Osteocyte (in vitro differentiated cells): ENCODE measurements at regions not wholly inside any gene's neighbourhood (a gene's known extent, or its start where the extent isn't known, plus 50 kb on each side); places are given as distances from the start of the nearest gene placed in this dataset.

ENCODE experiments used
- DNase-seq: peaks from one replicate; pipeline ENCODE4 v3.0.0; 2021; ENCODE audit warnings: mixed read lengths; ENCODE audit not compliant: unreplicated experiment; ENCODE audit errors: extremely low spot score
- H3K27ac Mint-ChIP-seq: one replicate; pipeline ENCODE4 v1.8.0; 2021; ENCODE audit warnings: mild to moderate bottlenecking, mixed read lengths; ENCODE audit not compliant: unreplicated experiment
- H3K27me3 Mint-ChIP-seq: one replicate; pipeline ENCODE4 v1.8.0; 2021; ENCODE audit warnings: mixed read lengths; ENCODE audit not compliant: unreplicated experiment
- H3K36me3 Mint-ChIP-seq: one replicate; pipeline ENCODE4 v1.8.0; 2021; ENCODE audit warnings: mixed read lengths; ENCODE audit not compliant: unreplicated experiment
- H3K4me1 Mint-ChIP-seq: one replicate; pipeline ENCODE4 v1.8.0; 2021; ENCODE audit warnings: mixed read lengths; ENCODE audit not compliant: unreplicated experiment
- H3K4me3 Mint-ChIP-seq: one replicate; pipeline ENCODE4 v1.8.0; 2021; ENCODE audit warnings: mild to moderate bottlenecking, moderate library complexity, mixed read lengths; ENCODE audit not compliant: unreplicated experiment
- H3K9me3 Mint-ChIP-seq: one replicate; pipeline ENCODE4 v1.8.0; 2021; ENCODE audit warnings: mixed read lengths; ENCODE audit not compliant: unreplicated experiment
- TF ChIP-seq, protein P1 (sequence below): fragments of 200-600 bp; sonication (generic); IDR thresholded peaks from 2 replicates; pipeline ENCODE4 v1.5.0; 2021; ENCODE audit warnings: antibody characterized with exemption, mild to moderate bottlenecking, moderate library complexity

DNA sequence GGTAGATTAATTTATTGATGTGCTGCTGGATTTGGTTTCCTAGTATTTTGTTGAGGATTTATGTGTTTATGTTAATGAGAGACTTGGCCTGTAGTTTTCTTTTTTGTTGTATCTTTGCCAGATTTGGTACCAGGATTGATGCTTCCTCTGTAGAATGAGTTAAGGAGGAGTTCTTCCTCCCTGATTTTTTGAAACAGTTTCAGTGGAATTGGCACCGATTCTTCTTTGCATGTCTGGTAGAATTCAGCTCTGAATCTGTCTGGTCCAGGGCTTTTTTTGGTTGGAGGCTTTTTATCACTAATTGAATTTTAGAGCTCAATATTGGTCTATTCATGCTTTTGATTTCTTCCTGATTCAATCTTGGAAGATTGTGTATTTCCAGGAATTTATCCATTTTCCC is 174.0 kb upstream of the NDST4 start:
- no peaks in the 10 kb centered on the region for H3K9me3 Mint-ChIP-seq
- no peak overlapping the region for H3K27ac Mint-ChIP-seq
- DNase-seq, result no peak
- no peaks in the 10 kb centered on the region for H3K36me3 Mint-ChIP-seq
- no peaks in the 10 kb centered on the region for H3K27me3 Mint-ChIP-seq
- TF ChIP-seq, protein P1, sequence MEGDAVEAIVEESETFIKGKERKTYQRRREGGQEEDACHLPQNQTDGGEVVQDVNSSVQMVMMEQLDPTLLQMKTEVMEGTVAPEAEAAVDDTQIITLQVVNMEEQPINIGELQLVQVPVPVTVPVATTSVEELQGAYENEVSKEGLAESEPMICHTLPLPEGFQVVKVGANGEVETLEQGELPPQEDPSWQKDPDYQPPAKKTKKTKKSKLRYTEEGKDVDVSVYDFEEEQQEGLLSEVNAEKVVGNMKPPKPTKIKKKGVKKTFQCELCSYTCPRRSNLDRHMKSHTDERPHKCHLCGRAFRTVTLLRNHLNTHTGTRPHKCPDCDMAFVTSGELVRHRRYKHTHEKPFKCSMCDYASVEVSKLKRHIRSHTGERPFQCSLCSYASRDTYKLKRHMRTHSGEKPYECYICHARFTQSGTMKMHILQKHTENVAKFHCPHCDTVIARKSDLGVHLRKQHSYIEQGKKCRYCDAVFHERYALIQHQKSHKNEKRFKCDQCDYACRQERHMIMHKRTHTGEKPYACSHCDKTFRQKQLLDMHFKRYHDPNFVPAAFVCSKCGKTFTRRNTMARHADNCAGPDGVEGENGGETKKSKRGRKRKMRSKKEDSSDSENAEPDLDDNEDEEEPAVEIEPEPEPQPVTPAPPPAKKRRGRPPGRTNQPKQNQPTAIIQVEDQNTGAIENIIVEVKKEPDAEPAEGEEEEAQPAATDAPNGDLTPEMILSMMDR, result no peak
- H3K4me1 Mint-ChIP-seq, result no peaks in the 10 kb centered on the region
- H3K4me3 Mint-ChIP-seq, result no peak overlapping the region

GRCh38 chr4:115279330-115279729 is 165.9 kb upstream of the NDST4 start:
- Mint-ChIP-seq H3K27ac (no peak overlapping the region), H3K4me3 (no peak overlapping the region), H3K36me3 (no peaks in the 10 kb centered on the region), H3K27me3 (no peaks in the 10 kb centered on the region), H3K9me3 (peaks cover 4% of the 10 kb centered on the region), H3K4me1 (peaks cover 2% of the 10 kb centered on the region)
- TF ChIP-seq, protein P1, result no peak
- DNase-seq, result no peak

- TF ChIP-seq, protein P1, result no peak
- peaks cover 2% of the 10 kb centered on the region for H3K4me1 Mint-ChIP-seq
Observed at GRCh38 chr4:115278830-115279229, 165.4 kb upstream of the NDST4 start.

GRCh38 chr4:115275615-115276014 is 162.2 kb upstream of the NDST4 start:
- Mint-ChIP-seq H3K27me3 (no peaks in the 10 kb centered on the region), H3K36me3 (no peaks in the 10 kb centered on the region), H3K4me3 (no peak overlapping the region), H3K27ac (no peak overlapping the region), H3K4me1 (peaks cover 8% of the 10 kb centered on the region), H3K9me3 (no peaks in the 10 kb centered on the region)
- DNase-seq, result no peak
- TF ChIP-seq, protein P1, result no peak

More at GRCh38 chr4:115278830-115279229, 165.4 kb upstream of the NDST4 start:
- H3K36me3 Mint-ChIP-seq, result no peaks in the 10 kb centered on the region
- H3K27me3 Mint-ChIP-seq, result no peaks in the 10 kb centered on the region
- peaks cover 4% of the 10 kb centered on the region for H3K9me3 Mint-ChIP-seq
- H3K4me3 Mint-ChIP-seq, result no peak overlapping the region
- DNase-seq, result no peak
- H3K27ac Mint-ChIP-seq, result no peak overlapping the region

DNA sequence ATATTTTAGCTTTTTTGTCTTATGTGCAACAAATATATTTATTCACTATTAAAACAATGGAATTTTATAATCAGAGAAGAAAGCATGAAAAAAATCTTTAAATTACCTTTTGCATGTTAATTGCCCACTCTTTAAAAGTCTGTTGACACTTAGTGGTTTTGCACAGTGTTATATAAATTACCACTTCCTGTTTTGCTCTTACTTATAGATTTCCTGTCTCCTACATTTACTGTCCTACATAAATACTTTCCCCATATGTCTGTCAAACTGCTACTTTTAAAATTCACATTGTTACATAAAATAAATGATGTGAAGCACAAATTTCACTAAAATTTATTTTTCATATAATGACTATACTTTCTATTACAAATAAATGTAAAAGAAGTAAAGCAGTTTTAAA is 161.1 kb upstream of the NDST4 start:
- Mint-ChIP-seq H3K27ac (no peak overlapping the region), H3K4me3 (no peak overlapping the region), H3K27me3 (no peaks in the 10 kb centered on the region), H3K4me1 (peaks cover 8% of the 10 kb centered on the region), H3K36me3 (no peaks in the 10 kb centered on the region), H3K9me3 (no peaks in the 10 kb centered on the region)
- TF ChIP-seq, protein P1, result no peak
- DNase-seq, result no peak
